HTR-8/SVneo (cell line): ENCODE measurements at regions not wholly inside any gene's neighbourhood (a gene's known extent, or its start where the extent isn't known, plus 50 kb on each side); places are given as distances from the start of the nearest gene placed in this dataset.

Experiments
- DNase-seq: peaks from one replicate; pipeline ENCODE4 v3.0.0; 2011; ENCODE audit warnings: low spot score, mixed read lengths; ENCODE audit not compliant: insufficient read length
- FAIRE-seq: peaks from 2 replicates; lab custom pipeline; 2011; peaks lifted over from hg19 to GRCh38; lab: Jason Lieb, UNC

GRCh38 chr11:129324533-129325175, 51.0 kb upstream of the BARX2 start:
- no peak for DNase-seq
- FAIRE-seq = no peak

- FAIRE-seq = no peak
- no peak for DNase-seq
These were observed 51.6 kb upstream of the BARX2 start for GRCh38 chr11:129323896-129324502.

GRCh38 chr11:129322941-129323340, 52.7 kb upstream of the BARX2 start:
- no peak for DNase-seq
- FAIRE-seq = no peak

- no peak for FAIRE-seq
These were observed 54.6 kb upstream of the BARX2 start for GRCh38 chr11:129321076-129321475.

GRCh38 chr11:129320494-129320893, 55.2 kb upstream of the BARX2 start:
- FAIRE-seq (no peak), DNase-seq (no peak)

More at GRCh38 chr11:129321076-129321475, 54.6 kb upstream of the BARX2 start:
- DNase-seq = no peak

GRCh38 chr11:129319751-129320150, 55.9 kb upstream of the BARX2 start:
- FAIRE-seq (no peak), DNase-seq (no peak)

GRCh38 chr11:129319201-129319600, 56.4 kb upstream of the BARX2 start:
- DNase-seq = no peak
- no peak for FAIRE-seq

GRCh38 chr11:129317571-129317970, 58.1 kb upstream of the BARX2 start:
- FAIRE-seq = no peak
- DNase-seq = no peak

GRCh38 chr11:129316781-129317180, 58.9 kb upstream of the BARX2 start:
- FAIRE-seq (no peak), DNase-seq (no peak)

- FAIRE-seq = no peak
These were observed 59.7 kb upstream of the BARX2 start for GRCh38 chr11:129315781-129316579.

GRCh38 chr11:129314371-129314770, 61.3 kb upstream of the BARX2 start:
- no peak for DNase-seq
- no peak for FAIRE-seq

More at GRCh38 chr11:129315781-129316579, 59.7 kb upstream of the BARX2 start:
- no peak for DNase-seq

GRCh38 chr11:129313541-129314297, 61.9 kb upstream of the BARX2 start:
- FAIRE-seq = no peak

GRCh38 chr11:129312730-129313503, 62.7 kb upstream of the BARX2 start:
- DNase-seq (no peak), FAIRE-seq (no peak)

More at GRCh38 chr11:129313541-129314297, 61.9 kb upstream of the BARX2 start:
- DNase-seq = no peak

GRCh38 chr11:129308241-129308865, 67.3 kb upstream of the BARX2 start:
- DNase-seq = no peak
- no peak for FAIRE-seq

GRCh38 chr11:129307162-129307561, 68.5 kb upstream of the BARX2 start:
- no peak for DNase-seq
- FAIRE-seq = no peak

GRCh38 chr11:129302386-129303101, 73.1 kb upstream of the BARX2 start:
- FAIRE-seq = no peak
- DNase-seq = no peak

GRCh38 chr11:129300099-129300498, 75.5 kb upstream of the BARX2 start:
- DNase-seq (no peak), FAIRE-seq (no peak)

GRCh38 chr11:129298988-129299387, 76.7 kb upstream of the BARX2 start:
- DNase-seq = no peak
- FAIRE-seq = no peak

GRCh38 chr11:129295746-129296145, 79.9 kb upstream of the BARX2 start:
- no peak for FAIRE-seq
- DNase-seq = peak; percentile 22
